GM12892 (cell line): ENCODE measurements at regions not wholly inside any gene's neighbourhood (a gene's known extent, or its start where the extent isn't known, plus 50 kb on each side); places are given as distances from the start of the nearest gene placed in this dataset.

Experiments
- DNase-seq: peaks from one replicate; pipeline ENCODE4 v3.0.0; 2011; ENCODE audit not compliant: insufficient read length
- FAIRE-seq: peaks from 2 replicates; lab custom pipeline; 2011; peaks lifted over from hg19 to GRCh38; lab: Jason Lieb, UNC
- POLR2A ChIP-seq: IDR thresholded peaks from 2 replicates; pipeline ENCODE4 v1.6.1; 2011; ENCODE audit warnings: low read depth, low read length, control low read depth
- POLR2AphosphoS5 ChIP-seq: IDR thresholded peaks from 2 replicates; pipeline ENCODE4 v1.6.1; 2011; ENCODE audit warnings: low read depth, low read length, control low read depth
- TAF1 ChIP-seq: IDR thresholded peaks from 2 replicates; pipeline ENCODE4 v1.6.1; 2011; ENCODE audit warnings: low read depth, mild to moderate bottlenecking, control low read depth, low read length, borderline replicate concordance

DNA sequence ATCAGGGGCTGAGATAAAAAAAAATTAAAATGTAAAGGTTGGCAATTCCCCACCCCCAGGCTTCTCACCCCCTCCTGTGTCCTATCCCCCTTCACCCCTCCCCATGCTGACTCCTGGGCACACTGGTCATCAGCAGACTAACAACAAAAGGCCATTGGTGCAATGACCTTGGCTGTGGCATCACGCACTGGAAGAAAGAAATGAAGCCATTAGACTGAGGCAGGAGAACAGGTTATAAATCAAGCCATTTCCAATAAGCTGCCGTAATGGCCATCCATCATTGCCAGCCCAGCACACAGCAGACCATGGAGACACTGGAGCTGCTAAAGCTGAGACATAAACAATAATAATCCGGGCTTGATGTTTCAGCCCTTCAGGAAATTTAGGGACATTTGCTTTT is 342.4 kb upstream of the ETAA1 start:
- no peak for DNase-seq
- FAIRE-seq: no peak

DNA sequence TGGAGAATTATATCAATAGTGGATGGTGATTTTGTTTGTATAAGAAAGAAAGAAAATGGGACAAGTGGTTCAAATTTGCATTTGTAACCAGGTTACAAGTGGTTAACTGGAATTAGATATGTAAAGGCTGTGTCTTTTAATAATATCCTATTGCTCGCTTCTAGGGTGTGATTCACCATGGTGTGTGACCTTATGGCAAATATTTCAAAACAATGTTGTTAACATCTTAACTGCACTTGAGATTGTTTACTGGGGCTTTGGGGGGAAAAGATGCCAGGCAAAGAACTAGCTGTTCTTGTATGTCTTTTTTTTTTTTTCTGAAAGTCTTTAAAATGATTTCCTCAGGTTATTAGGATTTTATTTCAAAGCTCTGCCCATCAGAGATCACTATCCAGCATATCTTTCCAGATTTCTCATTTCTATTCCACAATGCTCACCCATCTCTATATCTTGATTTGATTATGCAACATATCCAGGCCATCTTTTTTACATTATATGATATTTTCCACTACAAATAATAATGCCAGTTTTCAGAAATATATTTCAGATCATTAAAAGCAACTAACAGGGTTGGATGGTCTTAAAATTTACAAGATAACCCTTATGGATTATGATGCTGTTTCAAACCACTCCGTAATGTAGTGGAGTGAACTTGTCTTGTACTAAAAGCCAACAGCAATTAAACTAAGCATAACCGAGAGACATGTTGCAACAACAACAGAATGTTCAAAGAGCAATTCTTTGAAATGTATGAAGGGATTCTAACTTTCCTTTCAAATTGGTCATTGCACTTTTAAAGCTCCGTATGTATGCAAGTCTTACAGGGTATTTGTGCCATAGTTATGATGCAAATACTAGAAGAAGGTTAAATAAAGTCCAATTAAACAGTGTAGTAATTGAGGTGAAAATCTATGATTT is 341.5 kb upstream of the ETAA1 start:
- no peak for TF ChIP-seq POLR2A
- TF ChIP-seq TAF1: no peak
- no peak for TF ChIP-seq POLR2AphosphoS5
- no peak for DNase-seq
- no peak for FAIRE-seq

More for the DNA sequence above, 342.4 kb upstream of the ETAA1 start:
- TF ChIP-seq POLR2AphosphoS5: no peak
- TF ChIP-seq TAF1: no peak
- TF ChIP-seq POLR2A: no peak

DNA sequence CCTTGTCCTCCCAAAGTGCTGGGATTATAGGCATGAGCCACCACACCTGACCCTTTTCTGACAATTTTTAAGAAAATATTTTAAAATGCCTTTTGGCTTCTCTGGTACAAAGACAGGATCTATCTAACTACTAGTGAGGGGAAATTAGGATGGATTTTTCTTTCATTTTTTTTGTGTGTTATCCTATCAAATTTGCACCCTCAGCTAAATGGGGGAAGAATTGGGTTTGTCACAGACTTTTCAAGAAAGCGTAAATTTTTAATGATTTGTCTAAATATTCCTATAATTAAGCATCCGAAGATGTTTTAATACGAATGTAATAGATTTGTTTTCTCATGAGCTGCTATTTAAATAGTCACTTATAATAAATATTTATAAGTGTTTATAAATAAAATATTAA is 340.0 kb upstream of the ETAA1 start:
- DNase-seq (no peak), FAIRE-seq (no peak)
- TF ChIP-seq TAF1: no peak
- no peak for TF ChIP-seq POLR2A
- no peak for TF ChIP-seq POLR2AphosphoS5

DNA sequence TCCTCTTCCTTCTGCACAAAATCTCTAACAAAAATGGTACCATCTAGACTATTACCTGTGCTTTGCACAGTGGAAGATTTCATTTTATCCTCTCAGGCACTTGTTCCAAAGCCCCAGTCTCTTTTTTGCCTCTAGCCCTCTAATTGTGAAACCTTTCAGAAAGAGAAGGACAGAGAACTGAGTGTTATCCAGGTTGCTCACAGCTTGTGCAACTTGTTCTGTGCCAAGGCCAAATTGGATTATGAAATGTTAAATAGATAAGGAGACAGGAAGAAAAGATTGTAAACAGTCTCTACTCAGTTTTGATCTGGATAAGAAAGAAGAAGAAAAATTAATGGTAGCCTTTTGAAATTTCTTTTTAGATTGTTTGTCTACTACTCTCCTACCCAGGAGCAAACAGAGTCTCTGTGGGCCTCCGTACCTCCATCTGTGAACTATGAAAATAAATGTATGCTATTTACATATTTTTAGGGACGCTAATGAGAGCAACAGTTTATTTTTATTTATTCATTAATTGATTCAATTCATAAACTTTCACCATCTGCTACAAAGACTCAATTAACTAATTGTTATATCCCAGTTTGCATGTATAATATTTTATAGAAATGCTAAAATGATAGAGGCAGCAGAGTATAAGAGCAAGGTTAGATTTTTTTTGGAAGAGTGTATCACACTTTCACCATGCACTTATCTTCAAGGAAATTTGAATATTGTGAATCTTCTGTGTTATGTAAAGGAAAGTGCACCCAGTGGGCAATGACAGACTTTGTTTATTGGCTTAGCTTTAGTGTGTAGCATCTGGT is 339.0 kb upstream of the ETAA1 start:
- FAIRE-seq: no peak
- DNase-seq: no peak
- TF ChIP-seq POLR2AphosphoS5 (no peak), POLR2A (no peak), TAF1 (no peak)

DNA sequence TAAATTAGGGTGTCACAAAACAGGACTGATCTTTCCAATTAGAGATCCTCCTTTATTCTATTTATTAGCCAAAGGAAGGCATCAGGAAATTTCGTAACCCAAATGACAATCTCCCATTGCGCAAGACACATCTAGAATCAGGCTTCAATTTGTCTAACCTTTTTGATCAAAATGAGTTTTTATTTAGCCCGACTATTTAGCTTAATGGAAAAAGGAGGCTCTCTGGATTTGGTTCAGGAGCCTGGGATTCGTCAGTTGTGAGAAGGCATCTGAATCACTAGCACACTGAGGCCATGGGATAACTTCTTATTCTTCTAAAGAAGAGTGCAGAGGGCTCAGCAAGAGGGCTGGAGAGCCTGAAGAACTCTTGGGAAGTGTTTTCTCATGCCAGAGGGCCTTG is 332.1 kb upstream of the ETAA1 start:
- no peak for DNase-seq
- FAIRE-seq: no peak
- TF ChIP-seq POLR2AphosphoS5 (no peak), TAF1 (no peak), POLR2A (no peak)

DNA sequence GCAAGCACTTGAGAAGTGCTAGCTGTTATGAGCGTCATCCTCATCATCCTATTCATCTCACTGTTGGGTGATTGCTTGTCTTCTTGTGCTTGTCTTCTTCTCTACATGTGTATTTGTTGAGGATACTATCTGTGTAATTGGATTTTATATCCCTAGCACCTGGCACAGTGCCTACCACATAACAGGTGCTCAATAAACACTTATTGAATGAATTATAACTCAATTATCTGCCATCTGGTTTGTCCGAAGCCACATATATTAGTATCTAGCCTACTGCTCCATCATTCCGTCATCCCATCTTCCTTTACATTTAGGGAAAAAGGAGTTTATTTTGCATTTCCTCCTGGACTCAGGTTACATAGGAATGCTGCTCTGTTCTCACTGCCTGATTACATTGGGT is 330.4 kb upstream of the ETAA1 start:
- no peak for TF ChIP-seq POLR2A
- no peak for TF ChIP-seq POLR2AphosphoS5
- no peak for TF ChIP-seq TAF1
- FAIRE-seq: no peak
- DNase-seq: no peak

DNA sequence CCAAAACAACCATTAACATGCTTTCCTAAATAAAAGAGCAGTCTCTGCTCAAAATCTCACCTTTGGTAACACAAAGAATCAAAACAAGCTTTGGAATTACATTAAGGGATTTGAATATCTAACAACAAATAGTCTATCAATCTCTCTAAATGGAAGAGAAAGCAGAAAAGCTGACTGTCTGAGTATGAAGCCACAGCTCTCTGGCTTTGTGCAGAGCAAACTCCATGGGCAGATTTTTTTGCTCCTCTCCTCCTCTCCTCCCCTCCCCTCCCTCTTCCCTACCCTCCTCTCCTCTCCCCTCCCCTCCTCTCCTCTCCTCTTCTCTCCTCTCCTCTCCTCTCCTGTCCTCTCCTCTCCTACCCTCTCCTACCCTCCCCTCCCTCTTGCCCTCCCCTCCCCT is 329.5 kb upstream of the ETAA1 start:
- FAIRE-seq (no peak), DNase-seq (no peak)
- no peak for TF ChIP-seq POLR2AphosphoS5
- TF ChIP-seq TAF1: no peak
- TF ChIP-seq POLR2A: no peak

DNA sequence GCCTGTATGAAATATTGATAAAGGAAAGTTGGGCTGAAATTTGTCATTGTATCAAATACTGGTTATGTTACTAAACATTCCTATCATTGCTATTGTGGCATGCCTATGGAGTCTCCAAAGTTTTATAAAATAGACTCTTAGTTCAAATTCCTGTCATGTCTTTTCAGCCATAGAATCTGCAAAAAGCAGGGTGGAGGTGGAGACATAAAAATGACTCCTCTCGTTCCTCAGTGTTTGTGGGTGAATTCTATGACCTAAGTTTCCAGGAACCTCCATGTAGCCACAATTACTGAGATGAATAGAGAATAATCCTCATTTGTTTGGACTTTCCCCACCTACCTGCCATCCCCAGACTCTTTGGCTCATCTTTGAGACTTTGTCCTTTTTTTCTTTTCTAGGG is 326.3 kb upstream of the ETAA1 start:
- TF ChIP-seq POLR2AphosphoS5 (no peak), TAF1 (no peak), POLR2A (no peak)
- DNase-seq (no peak), FAIRE-seq (no peak)

DNA sequence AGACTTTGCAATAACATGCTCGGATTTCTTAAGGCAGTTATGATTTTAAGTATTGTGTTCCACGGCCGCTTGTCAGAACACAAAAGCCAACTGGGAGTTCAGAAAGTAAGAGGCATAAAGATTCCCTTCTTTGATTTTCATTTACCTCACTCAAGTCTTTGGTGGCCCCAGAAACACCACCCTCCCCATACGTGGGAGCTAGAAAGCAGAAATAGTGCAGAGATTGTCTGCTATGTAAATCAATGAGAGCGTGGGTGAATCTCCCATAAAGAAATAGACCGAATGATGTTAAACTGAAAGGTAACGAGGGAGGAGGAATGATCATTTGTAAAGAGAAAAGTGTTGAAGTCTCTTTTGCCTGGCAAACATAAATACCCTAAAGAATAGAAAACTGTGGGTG is 322.1 kb upstream of the ETAA1 start:
- FAIRE-seq: no peak
- TF ChIP-seq POLR2A (no peak), TAF1 (no peak), POLR2AphosphoS5 (no peak)
- no peak for DNase-seq

DNA sequence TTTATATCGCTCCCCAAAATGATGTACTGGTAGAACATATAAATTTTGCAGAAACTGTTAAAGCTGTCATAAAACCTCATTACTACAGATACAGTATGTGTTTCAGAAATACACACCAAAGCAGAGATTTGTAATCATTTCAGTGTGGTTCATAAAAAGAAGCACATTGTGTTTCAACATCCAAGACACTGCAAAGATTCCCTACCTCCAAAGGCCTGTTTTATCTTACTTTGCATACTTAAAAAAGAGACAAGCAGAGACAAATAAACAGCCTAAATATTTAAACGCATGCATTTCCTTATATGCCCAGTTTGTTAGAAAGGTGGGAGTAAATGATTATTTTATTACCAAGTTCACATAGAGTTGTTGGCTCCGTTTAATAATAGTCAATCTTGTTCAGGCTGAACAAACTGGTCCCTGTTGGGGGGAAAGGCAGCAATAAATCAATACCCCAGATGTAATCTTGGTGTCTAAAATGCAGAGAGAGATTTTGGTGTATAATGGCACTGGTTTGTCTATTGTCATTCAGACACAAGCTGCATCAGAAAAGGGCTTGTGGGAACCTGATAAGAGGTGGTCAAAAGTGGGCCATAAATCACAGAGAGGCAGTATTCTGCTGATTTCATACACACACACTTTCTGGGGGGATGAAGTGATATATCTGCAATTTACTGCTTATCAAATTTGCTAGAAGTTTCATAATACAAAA is 321.4 kb upstream of the ETAA1 start:
- no peak for FAIRE-seq
- DNase-seq: no peak
- TF ChIP-seq POLR2A (no peak), POLR2AphosphoS5 (no peak), TAF1 (no peak)

DNA sequence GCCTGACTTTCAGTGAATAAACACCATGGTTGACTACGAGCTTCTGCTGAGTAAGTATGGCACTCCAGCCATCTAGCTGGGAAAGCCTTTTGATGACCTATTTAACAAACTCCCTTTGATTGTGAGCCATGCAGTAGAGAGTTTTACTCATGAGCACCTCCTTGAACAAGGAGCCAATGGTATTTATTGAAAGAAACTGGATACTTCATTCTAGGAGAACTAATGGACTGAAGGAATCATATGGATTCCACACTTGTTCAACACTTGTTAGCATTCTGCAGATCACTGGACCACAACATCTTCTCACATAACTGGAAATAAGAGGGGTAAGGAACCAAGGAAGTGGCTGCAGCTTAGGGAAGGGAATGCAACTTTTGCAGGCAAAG is 320.9 kb upstream of the ETAA1 start:
- no peak for DNase-seq
- TF ChIP-seq POLR2A: no peak
- no peak for TF ChIP-seq POLR2AphosphoS5
- FAIRE-seq: no peak
